ENCODE measurements at regions not wholly inside any gene's neighbourhood (a gene's known extent, or its start where the extent isn't known, plus 50 kb on each side); places are given as distances from the start of the nearest gene placed in this dataset.
A peak's percentile ranks its signal among the peaks of the same experiment; 100 is the strongest.

DNA sequence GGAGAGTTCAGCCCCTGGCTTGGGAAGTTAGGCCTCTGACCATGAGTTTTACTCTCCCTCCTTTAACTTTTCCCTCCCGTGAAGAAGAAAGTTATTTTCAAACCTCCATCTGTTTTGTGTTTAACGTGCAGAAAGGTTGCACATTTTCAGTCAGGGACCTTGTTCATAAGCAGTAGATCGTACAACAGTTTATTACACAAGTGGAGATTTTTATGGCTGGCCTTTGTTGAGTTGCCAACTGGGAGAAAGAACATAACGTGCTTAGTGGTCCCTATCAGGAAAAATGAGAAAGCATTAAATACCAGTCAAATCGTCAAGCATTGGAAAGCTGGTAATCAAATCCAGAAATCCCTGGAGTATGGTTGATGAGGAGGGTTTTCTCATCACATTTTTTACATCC is 117.9 kb upstream of the MYOCD start:
- TF ChIP-seq, protein P1, sequence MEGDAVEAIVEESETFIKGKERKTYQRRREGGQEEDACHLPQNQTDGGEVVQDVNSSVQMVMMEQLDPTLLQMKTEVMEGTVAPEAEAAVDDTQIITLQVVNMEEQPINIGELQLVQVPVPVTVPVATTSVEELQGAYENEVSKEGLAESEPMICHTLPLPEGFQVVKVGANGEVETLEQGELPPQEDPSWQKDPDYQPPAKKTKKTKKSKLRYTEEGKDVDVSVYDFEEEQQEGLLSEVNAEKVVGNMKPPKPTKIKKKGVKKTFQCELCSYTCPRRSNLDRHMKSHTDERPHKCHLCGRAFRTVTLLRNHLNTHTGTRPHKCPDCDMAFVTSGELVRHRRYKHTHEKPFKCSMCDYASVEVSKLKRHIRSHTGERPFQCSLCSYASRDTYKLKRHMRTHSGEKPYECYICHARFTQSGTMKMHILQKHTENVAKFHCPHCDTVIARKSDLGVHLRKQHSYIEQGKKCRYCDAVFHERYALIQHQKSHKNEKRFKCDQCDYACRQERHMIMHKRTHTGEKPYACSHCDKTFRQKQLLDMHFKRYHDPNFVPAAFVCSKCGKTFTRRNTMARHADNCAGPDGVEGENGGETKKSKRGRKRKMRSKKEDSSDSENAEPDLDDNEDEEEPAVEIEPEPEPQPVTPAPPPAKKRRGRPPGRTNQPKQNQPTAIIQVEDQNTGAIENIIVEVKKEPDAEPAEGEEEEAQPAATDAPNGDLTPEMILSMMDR (conservative IDR thresholded peaks at IDR 0.05; ENCODE audit: low read length), result no peak
- no peak for DNase-seq (ENCODE audit: low read depth)
- no peak overlapping the region for H3K4me3 ChIP-seq (ENCODE audit: low read length)

DNA sequence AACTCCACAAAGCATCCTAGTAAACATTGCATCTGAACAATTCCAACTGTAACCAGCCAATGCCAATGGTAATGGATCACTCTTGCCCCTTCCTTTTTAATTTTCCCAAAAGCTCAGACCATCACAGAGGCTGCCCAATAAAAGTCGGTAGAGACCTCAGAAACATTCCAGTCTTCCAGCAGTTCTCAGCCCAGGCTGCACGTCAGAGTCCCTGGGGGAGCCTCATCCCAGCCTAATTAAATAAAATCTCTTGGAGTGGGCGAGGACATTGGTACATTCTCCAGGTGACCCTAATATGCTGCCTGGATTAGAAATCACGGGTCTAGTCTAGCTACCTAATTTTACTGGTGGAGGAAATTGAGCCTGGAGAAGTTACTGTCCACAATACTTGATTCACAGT is 117.1 kb upstream of the MYOCD start:
- TF ChIP-seq, protein P1 (conservative IDR thresholded peaks at IDR 0.05; ENCODE audit: low read length), result no peak
- no peak overlapping the region for H3K4me3 ChIP-seq (ENCODE audit: low read length)
- no peak for DNase-seq (ENCODE audit: low read depth)

DNA sequence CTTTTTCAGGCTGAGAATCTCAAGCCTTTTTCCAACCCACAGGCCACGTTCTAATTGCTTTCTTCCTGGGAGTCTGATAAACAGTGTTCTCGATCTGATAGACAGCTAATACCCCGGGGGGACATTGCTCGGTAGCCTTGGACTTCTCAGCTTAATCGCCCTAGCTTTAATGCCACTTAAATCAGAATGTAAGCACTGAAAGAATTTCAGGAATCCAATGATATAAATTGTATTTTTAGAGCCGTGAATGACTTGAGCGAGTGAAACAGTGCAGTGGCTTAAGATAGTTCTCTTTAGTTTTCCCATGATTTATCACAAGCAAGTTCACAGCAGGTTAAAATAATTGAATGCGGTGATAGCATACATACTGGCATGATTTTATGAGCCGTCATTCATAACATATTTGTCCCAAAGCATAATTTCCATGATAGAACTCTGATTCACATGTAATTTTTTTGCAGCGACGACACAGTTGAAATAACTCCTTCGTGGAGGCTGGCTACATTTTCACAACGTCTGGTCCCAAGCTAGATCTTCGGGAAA is 116.1 kb upstream of the MYOCD start:
- TF ChIP-seq, protein P1 (conservative IDR thresholded peaks at IDR 0.05; ENCODE audit: low read length), result no peak
- no peak overlapping the region for H3K4me3 ChIP-seq (ENCODE audit: low read length)
- peak; percentile 41 for DNase-seq (ENCODE audit: low read depth)

DNA sequence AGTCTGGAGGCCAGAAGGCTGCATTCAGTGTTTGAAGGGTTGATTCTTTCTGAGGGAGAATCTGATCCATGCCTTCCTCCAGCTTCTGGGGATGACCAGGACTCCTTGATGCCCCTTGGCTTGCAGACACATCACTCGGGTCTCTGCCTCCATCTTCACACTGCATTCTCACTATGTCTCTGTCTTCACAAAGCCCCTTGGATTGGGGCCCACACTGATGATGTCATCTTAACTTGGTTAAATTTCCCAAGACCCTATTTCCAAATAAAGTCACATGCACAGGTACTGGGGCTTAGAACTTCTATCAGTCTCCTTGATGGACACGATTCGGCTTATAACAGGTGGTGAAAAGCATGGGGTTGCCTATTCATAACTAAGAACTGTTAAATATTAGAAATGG is 112.1 kb upstream of the MYOCD start:
- DNase-seq (ENCODE audit: low read depth), result no peak
- TF ChIP-seq, protein P1 (conservative IDR thresholded peaks at IDR 0.05; ENCODE audit: low read length), result no peak
- H3K4me3 ChIP-seq (ENCODE audit: low read length), result no peak overlapping the region

DNA sequence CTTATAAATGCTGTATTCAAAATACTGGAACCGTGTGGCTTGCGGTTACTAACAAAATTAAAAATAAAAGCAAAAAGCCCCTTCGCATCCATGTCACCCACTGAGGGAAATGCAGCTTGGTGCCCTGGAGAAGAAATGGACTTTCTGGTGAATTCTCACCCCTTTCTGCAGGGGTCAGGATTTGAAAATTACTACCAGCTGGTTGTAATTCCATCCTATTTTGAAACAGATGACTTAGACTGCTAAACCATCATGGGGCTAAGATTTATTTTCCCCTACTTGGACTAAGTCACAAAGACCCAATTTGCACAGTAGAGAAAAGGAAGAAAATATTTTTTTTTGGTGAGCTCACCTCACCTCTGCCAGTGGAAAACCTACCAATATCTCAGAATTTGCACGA is 111.4 kb upstream of the MYOCD start:
- no peak overlapping the region for H3K4me3 ChIP-seq (ENCODE audit: low read length)
- peak; percentile 29 for DNase-seq (ENCODE audit: low read depth)
- TF ChIP-seq, protein P1 (conservative IDR thresholded peaks at IDR 0.05; ENCODE audit: low read length), result no peak

DNA sequence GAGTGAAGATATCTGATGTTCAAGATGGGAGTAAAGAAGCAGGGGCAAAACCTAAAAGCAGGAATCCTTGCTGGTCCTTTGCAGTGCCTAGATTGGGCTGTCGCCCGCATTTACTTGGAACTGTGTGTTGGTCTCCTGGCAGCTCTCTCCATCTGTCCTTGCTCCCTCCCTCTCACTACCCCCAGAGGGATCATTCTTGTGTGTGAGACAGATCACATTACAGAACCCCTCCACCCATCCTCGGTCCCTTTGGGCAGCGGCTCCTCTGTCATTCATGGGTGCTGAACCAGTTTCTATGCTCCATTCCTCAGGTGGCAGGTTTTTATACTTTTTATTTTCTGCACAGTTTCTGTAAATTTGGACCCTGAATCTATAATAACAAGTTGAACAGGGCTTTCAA is 99.4 kb upstream of the MYOCD start:
- DNase-seq (ENCODE audit: low read depth), result no peak
- H3K4me3 ChIP-seq (ENCODE audit: low read length), result no peak overlapping the region
- TF ChIP-seq, protein P1 (conservative IDR thresholded peaks at IDR 0.05; ENCODE audit: low read length), result no peak

DNA sequence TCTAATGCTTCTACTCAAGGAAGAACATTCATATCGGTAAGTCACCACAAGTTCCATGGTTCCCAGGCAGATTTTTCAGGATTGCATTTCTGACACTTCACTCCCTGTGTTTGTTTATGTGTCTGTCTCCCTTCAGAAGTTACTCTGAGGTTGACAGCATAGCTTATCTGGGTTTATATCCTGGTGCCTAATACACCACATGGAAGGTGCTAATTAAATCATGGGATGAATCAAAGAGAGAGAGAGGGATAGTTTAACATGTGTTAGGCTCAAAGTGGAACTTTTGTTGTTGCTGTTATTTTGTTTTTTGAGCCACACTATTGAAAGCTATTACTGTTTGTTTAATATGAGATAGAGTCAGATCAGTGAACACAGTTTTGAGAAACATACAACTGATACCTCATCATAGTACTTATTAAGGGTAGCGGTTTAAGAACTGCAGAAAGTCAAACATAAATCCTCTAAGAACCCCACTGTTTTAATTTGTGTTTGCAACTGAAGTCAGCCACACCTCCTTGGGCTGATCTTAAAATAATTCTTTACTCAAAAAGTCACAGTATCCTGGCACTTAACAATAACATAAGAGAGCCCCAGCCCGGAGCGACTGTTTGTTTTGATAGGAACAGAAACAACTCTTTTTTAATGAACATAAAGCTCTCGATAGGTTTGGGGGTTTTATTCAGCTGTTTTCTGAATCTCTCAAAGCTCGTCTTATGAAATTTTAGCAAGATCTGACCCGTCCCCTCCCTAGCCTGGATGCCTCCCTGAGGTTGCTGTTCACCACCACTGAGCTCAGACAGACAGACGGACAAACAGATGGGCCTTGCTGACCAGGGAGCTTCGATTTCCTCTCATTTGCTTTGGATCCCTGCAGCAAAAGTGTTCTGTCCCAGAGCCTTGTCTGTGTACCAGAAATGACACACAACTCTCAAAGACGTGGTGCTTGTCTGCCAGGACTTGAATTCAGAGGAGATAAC is 98.3 kb upstream of the MYOCD start:
- DNase-seq (ENCODE audit: low read depth), result no peak
- TF ChIP-seq, protein P1 (conservative IDR thresholded peaks at IDR 0.05; ENCODE audit: low read length), result no peak
- no peak overlapping the region for H3K4me3 ChIP-seq (ENCODE audit: low read length)

All from AG10803 (cell line).